ENCODE measurements at regions not wholly inside any gene's neighbourhood (a gene's known extent, or its start where the extent isn't known, plus 50 kb on each side); places are given as distances from the start of the nearest gene placed in this dataset.
A peak's percentile ranks its signal among the peaks of the same experiment; 100 is the strongest.
"Not testable (repeated sequence)": the region's sequence is repeated elsewhere in the genome, so short reads cannot be mapped to it uniquely, and the experiment has no call there.

DNA sequence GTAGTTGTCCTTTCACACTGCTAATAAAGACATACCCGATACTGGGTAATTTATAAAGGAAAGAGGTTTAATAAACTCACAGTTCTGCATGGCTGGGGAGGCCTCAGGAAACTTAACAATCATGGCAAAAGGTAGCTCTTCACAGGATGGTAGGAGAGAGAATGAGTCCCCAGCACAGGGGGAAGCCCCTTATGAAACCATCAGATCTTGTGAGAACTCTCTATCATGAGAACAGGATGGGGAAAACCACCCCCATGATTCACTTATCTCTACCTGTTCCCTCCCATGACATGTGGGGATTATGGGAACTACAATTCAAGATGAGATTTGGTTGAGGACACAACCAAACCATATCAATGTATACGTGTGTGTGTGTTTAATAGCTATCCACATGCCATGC lies 983.1 kb downstream of the C4orf33 start:
- H3K18ac ChIP-seq (ENCODE audit: low read length); DNase-seq; H3K79me2 ChIP-seq (ENCODE audit: control insufficient read depth, insufficient read depth, low read length, poor library complexity); H3K36me3 ChIP-seq (ENCODE audit: control insufficient read depth in 1 of 2, insufficient read depth in 2 of 2, low read length in 2 of 2); H4K12ac ChIP-seq (ENCODE audit: low read depth, low read length); H3K9ac ChIP-seq (ENCODE audit: low read length); H3K79me1 ChIP-seq (ENCODE audit: low read length); H3K4ac ChIP-seq (ENCODE audit: low read depth, low read length); H3K4me3 ChIP-seq (ENCODE audit: low read depth, low read length); H3K27me3 ChIP-seq (ENCODE audit: insufficient read depth, low read length); H4K91ac ChIP-seq (ENCODE audit: low read depth, low read length); H3K23ac ChIP-seq (ENCODE audit: low read length); H3K4me1 ChIP-seq (ENCODE audit: control insufficient read depth in 1 of 2, insufficient read depth in 2 of 2, low read length in 2 of 2); H3K14ac ChIP-seq (ENCODE audit: low read length); H2AK5ac ChIP-seq (ENCODE audit: low read length); H3K9me3 ChIP-seq (ENCODE audit: insufficient read depth, low read depth, low read length); H2AFZ ChIP-seq (ENCODE audit: insufficient read depth, low read length, poor library complexity); H3K4me2 ChIP-seq (ENCODE audit: low read length): not testable (repeated sequence)
- peak overlapping the region; percentile 53 for H3K27ac ChIP-seq (ENCODE audit: low read depth, low read length)
- H2BK5ac ChIP-seq (ENCODE audit: low read depth, low read length, poor library complexity): peak overlapping the region; percentile 46
- WGBS (ENCODE audit: extremely low coverage, insufficient coverage, insufficient read length): no CpG with 5 or more reads among the region's 2 CpGs
- H4K8ac ChIP-seq (ENCODE audit: low read depth, low read length): peak overlapping the region; percentile 60
- peak overlapping the region; percentile 73 for H2BK12ac ChIP-seq (ENCODE audit: low read length)
- H2BK120ac ChIP-seq (ENCODE audit: insufficient read depth, low read length, poor library complexity): peak overlapping the region; percentile 60

DNA sequence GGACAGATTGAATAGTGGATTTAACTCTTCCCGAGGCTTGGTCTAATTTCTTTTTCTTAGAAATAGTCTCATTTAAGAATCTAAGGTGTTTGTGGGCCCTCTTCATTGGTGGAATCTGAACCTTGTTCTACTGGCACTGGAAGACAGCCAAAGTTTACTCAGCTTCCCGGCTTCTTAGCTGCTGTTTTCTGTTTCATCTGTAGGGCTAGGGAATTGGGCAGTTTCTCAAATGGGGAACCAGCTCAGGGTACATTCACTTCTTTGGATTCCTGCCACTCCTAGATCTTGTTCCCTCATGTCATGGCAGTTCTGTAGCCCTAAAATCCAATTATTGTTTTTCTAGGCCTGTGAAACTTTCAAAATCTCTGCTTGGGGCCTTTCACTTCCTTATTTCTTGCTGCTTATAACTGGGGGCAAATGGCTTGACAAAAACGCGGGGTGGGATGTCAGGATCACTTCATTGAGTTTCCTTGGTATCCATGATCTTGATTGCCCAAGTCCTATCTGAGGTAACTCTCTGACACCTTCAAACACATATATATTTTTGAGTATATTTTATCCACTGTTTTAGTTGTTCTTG lies 985.0 kb downstream of the C4orf33 start:
- no peaks in the 10 kb centered on the region for H3K79me2 ChIP-seq (ENCODE audit: control insufficient read depth, insufficient read depth, low read length, poor library complexity)
- no peak overlapping the region for H3K4ac ChIP-seq (ENCODE audit: low read depth, low read length)
- H4K91ac ChIP-seq (ENCODE audit: low read depth, low read length): no peak overlapping the region
- no peak overlapping the region for H3K27ac ChIP-seq (ENCODE audit: low read depth, low read length)
- H4K12ac ChIP-seq (ENCODE audit: low read depth, low read length): no peak overlapping the region
- peaks cover 0 to 5% of the 10 kb centered on the region in 2 experiments for H3K4me1 ChIP-seq (ENCODE audit: control insufficient read depth in 1 of 2, insufficient read depth in 2 of 2, low read length in 2 of 2)
- no peak overlapping the region for H2AK5ac ChIP-seq (ENCODE audit: low read length)
- no peak overlapping the region for H2AFZ ChIP-seq (ENCODE audit: insufficient read depth, low read length, poor library complexity)
- no peak overlapping the region for H2BK5ac ChIP-seq (ENCODE audit: low read depth, low read length, poor library complexity)
- no peak for DNase-seq
- H3K18ac ChIP-seq (ENCODE audit: low read length): no peak overlapping the region
- WGBS (ENCODE audit: extremely low coverage, insufficient coverage, insufficient read length): no CpG with 5 or more reads among the region's 4 CpGs
- H3K36me3 ChIP-seq (ENCODE audit: control insufficient read depth in 1 of 2, insufficient read depth in 2 of 2, low read length in 2 of 2): no peaks in the 10 kb centered on the region
- H3K79me1 ChIP-seq (ENCODE audit: low read length): peaks cover 6% of the 10 kb centered on the region
- no peak overlapping the region for H4K8ac ChIP-seq (ENCODE audit: low read depth, low read length)
- H3K23ac ChIP-seq (ENCODE audit: low read length): no peak overlapping the region
- no peak overlapping the region for H2BK120ac ChIP-seq (ENCODE audit: insufficient read depth, low read length, poor library complexity)
- H3K14ac ChIP-seq (ENCODE audit: low read length): no peak overlapping the region
- no peak overlapping the region for H3K4me2 ChIP-seq (ENCODE audit: low read length)
- H2BK12ac ChIP-seq (ENCODE audit: low read length): peak overlapping the region; percentile 24
- no peaks in the 10 kb centered on the region for H3K27me3 ChIP-seq (ENCODE audit: insufficient read depth, low read length)
- H3K9me3 ChIP-seq (ENCODE audit: insufficient read depth, low read depth, low read length): no peaks in the 10 kb centered on the region
- H3K4me3 ChIP-seq (ENCODE audit: low read depth, low read length): no peak overlapping the region
- no peak overlapping the region for H3K9ac ChIP-seq (ENCODE audit: low read length)

DNA sequence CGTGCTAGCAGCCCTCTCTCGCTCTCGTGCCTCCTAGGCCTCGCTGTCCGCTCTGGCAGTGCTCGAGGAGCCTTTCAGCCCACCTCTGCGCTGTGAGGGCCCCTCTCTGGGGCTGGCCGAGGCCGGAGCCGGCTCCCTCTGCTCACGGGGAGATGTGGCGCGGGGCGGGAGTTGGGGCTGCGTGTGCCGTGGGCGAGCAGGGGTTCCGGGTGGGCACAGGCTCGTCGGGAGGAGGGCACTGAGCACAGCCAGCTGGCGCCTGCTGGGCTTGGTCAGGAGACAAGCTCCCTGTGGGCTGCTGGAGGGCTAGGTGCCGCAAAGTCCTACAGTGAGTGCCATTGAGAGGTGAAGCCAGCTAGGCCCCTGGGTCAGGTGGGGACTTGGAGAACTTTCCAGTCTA lies 994.5 kb downstream of the C4orf33 start:
- Histone ChIP-seq H2AK5ac (ENCODE audit: low read length) (no peak overlapping the region), H3K27me3 (ENCODE audit: insufficient read depth, low read length) (no peaks in the 10 kb centered on the region), H4K12ac (ENCODE audit: low read depth, low read length) (no peak overlapping the region), H3K9ac (ENCODE audit: low read length) (no peak overlapping the region), H4K91ac (ENCODE audit: low read depth, low read length) (no peak overlapping the region), H3K14ac (ENCODE audit: low read length) (no peak overlapping the region), H3K27ac (ENCODE audit: low read depth, low read length) (no peak overlapping the region), H4K8ac (ENCODE audit: low read depth, low read length) (no peak overlapping the region), H2BK12ac (ENCODE audit: low read length) (no peak overlapping the region), H3K23ac (ENCODE audit: low read length) (no peak overlapping the region), H3K79me2 (ENCODE audit: control insufficient read depth, insufficient read depth, low read length, poor library complexity) (no peaks in the 10 kb centered on the region), H2BK5ac (ENCODE audit: low read depth, low read length, poor library complexity) (no peak overlapping the region), H3K9me3 (ENCODE audit: insufficient read depth, low read depth, low read length) (no peaks in the 10 kb centered on the region), H2BK120ac (ENCODE audit: insufficient read depth, low read length, poor library complexity) (no peak overlapping the region), H3K18ac (ENCODE audit: low read length) (no peak overlapping the region), H3K4me1 (ENCODE audit: control insufficient read depth in 1 of 2, insufficient read depth in 2 of 2, low read length in 2 of 2) (no peaks in the 10 kb centered on the region), H2AFZ (ENCODE audit: insufficient read depth, low read length, poor library complexity) (no peak overlapping the region), H3K4me3 (ENCODE audit: low read depth, low read length) (no peak overlapping the region), H3K36me3 (ENCODE audit: control insufficient read depth in 1 of 2, insufficient read depth in 2 of 2, low read length in 2 of 2) (no peaks in the 10 kb centered on the region), H3K4me2 (ENCODE audit: low read length) (no peak overlapping the region), H3K79me1 (ENCODE audit: low read length) (no peaks in the 10 kb centered on the region), H3K4ac (ENCODE audit: low read depth, low read length) (no peak overlapping the region)
- WGBS (ENCODE audit: extremely low coverage, insufficient coverage, insufficient read length): no CpG with 5 or more reads among the region's 22 CpGs
- no peak for DNase-seq

DNA sequence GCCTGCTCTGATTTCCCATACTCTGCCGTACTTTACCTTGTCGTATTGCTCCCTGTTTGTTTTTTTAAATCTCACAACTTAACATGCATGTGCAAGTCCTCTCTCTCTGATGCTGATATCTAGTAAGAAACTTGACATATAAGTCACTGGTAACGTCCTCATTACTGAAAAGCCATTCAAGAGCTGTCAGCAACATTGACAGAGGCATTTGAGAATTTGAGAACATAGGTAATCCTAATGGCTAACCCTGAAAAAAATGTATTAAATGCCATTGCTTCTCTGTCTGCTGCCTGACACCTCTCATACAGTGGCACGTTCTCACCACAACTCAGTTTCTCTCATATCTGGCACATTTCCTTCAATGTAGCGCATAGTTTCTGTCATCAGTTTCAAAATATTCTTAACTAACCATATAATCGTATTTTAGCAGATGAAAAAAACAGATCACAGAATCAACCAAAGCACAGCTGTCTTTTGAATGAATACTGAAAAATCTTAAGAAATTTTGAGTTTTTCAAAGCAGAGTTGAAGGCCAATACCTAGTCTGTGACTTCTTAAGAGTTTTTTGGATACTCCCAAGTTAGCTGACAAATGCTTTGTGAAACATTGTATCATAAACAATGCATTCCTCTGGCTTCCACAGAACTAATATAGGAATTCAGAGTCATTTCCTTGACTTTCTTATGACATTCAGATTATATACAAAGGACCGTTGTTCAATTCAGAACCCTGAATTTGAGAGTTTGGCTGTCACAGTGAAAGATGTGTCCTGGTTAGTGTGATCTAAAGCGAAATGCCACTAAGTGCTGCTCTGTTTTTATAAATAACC lies 996.4 kb downstream of the C4orf33 start:
- Histone ChIP-seq H3K27me3 (ENCODE audit: insufficient read depth, low read length) (no peaks in the 10 kb centered on the region), H3K9me3 (ENCODE audit: insufficient read depth, low read depth, low read length) (no peaks in the 10 kb centered on the region), H3K9ac (ENCODE audit: low read length) (no peak overlapping the region), H2AFZ (ENCODE audit: insufficient read depth, low read length, poor library complexity) (no peak overlapping the region), H3K4me3 (ENCODE audit: low read depth, low read length) (no peak overlapping the region), H3K4ac (ENCODE audit: low read depth, low read length) (no peak overlapping the region), H2BK120ac (ENCODE audit: insufficient read depth, low read length, poor library complexity) (no peak overlapping the region), H2BK5ac (ENCODE audit: low read depth, low read length, poor library complexity) (no peak overlapping the region), H3K27ac (ENCODE audit: low read depth, low read length) (no peak overlapping the region), H4K12ac (ENCODE audit: low read depth, low read length) (no peak overlapping the region), H3K4me1 (ENCODE audit: control insufficient read depth in 1 of 2, insufficient read depth in 2 of 2, low read length in 2 of 2) (no peaks in the 10 kb centered on the region), H4K91ac (ENCODE audit: low read depth, low read length) (no peak overlapping the region), H3K4me2 (ENCODE audit: low read length) (no peak overlapping the region), H3K14ac (ENCODE audit: low read length) (no peak overlapping the region), H3K18ac (ENCODE audit: low read length) (no peak overlapping the region), H3K23ac (ENCODE audit: low read length) (no peak overlapping the region), H3K79me1 (ENCODE audit: low read length) (no peaks in the 10 kb centered on the region), H2BK12ac (ENCODE audit: low read length) (no peak overlapping the region), H4K8ac (ENCODE audit: low read depth, low read length) (no peak overlapping the region), H2AK5ac (ENCODE audit: low read length) (no peak overlapping the region), H3K79me2 (ENCODE audit: control insufficient read depth, insufficient read depth, low read length, poor library complexity) (no peaks in the 10 kb centered on the region), H3K36me3 (ENCODE audit: control insufficient read depth in 1 of 2, insufficient read depth in 2 of 2, low read length in 2 of 2) (no peaks in the 10 kb centered on the region)
- WGBS (ENCODE audit: extremely low coverage, insufficient coverage, insufficient read length): no CpG with 5 or more reads among the region's 8 CpGs
- DNase-seq: no peak
